ENCODE measurements at regions not wholly inside any gene's neighbourhood (a gene's known extent, or its start where the extent isn't known, plus 50 kb on each side); places are given as distances from the start of the nearest gene placed in this dataset.
"Not testable (repeated sequence)": the region's sequence is repeated elsewhere in the genome, so short reads cannot be mapped to it uniquely, and the experiment has no call there.

DNA sequence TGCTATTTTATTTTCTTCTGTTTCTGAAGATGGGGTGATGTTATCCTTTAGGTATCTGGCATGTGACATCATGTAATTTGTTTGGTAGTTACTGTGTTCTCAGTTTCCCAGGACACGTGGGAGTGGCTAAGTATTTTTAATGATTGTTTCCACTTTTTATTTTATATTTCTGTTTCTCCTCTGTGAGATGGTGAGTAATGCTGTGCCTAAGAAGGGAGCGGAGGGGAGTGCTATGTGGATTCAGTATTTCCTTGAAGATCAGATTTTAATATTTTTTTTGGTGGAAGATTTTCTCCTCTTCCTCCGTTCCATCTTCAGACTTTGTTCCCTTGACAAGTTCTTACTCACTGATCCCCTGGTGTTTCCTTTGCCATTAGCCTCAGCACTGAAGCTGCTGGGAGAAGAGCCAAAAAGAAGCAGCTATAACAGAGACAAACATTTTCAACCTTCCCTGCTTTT lies 180.0 kb upstream of the MMADHC start:
- TF ChIP-seq, protein P1, sequence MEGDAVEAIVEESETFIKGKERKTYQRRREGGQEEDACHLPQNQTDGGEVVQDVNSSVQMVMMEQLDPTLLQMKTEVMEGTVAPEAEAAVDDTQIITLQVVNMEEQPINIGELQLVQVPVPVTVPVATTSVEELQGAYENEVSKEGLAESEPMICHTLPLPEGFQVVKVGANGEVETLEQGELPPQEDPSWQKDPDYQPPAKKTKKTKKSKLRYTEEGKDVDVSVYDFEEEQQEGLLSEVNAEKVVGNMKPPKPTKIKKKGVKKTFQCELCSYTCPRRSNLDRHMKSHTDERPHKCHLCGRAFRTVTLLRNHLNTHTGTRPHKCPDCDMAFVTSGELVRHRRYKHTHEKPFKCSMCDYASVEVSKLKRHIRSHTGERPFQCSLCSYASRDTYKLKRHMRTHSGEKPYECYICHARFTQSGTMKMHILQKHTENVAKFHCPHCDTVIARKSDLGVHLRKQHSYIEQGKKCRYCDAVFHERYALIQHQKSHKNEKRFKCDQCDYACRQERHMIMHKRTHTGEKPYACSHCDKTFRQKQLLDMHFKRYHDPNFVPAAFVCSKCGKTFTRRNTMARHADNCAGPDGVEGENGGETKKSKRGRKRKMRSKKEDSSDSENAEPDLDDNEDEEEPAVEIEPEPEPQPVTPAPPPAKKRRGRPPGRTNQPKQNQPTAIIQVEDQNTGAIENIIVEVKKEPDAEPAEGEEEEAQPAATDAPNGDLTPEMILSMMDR (IDR thresholded peaks at IDR 0.05; ENCODE audit: low read depth, low read length): no peak
- DNase-seq: no peak
- Histone ChIP-seq H3K4me3 (ENCODE audit: low read depth, low read length) (no peak overlapping the region), H3K9me3 (no peaks in the 10 kb centered on the region), H3K36me3 (no peaks in the 10 kb centered on the region), H3K4me1 (no peaks in the 10 kb centered on the region), H3K27me3 (no peaks in the 10 kb centered on the region)

DNA sequence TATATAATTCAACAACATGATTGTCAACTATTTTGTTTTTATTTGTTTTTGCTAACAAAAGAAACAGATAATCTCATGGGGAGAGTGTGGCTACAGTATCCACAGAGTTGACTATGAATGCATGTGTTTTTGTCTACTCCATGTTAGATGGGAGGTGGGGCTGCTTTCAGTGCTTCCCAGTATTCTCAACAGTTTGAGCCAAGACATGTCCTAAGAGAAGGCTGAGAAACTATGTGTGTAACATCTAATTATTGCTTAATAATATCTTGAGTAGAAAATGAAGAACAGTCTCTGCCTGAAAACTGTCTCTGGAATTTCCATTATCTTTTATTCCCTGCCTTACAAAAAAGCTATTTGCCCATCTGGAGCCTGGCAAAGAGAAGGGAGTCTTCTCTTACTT lies 178.8 kb upstream of the MMADHC start:
- TF ChIP-seq, protein P1 (IDR thresholded peaks at IDR 0.05; ENCODE audit: low read depth, low read length): no peak
- no peak for DNase-seq

DNA sequence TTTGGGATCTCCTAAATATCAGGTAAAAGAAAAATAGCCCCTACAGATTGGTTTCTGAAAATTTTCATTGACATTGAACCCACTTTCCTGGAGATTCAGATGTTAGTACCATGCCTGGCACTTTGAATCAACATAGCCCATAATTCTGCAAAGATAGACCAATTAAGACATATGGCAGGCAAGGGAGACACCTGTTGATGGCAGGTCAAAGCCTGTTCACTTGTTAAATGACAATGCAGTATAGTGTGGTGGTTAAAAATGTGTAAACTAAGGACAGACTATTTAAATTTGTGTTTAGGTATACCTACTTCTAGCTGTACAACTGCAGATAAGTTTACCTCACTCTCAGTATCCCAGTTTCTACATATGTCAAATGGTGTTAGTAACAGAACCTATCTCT lies 178.1 kb upstream of the MMADHC start:
- TF ChIP-seq, protein P1 (IDR thresholded peaks at IDR 0.05; ENCODE audit: low read depth, low read length): no peak
- H3K9me3 ChIP-seq: no peaks in the 10 kb centered on the region
- H3K4me3 ChIP-seq (ENCODE audit: low read depth, low read length): no peak overlapping the region
- no peaks in the 10 kb centered on the region for H3K4me1 ChIP-seq
- no peaks in the 10 kb centered on the region for H3K36me3 ChIP-seq
- no peaks in the 10 kb centered on the region for H3K27me3 ChIP-seq
- DNase-seq: no peak

More for the DNA sequence above, 178.8 kb upstream of the MMADHC start:
- Histone ChIP-seq H3K27me3 (no peaks in the 10 kb centered on the region), H3K4me3 (ENCODE audit: low read depth, low read length) (no peak overlapping the region), H3K9me3 (no peaks in the 10 kb centered on the region), H3K4me1 (no peaks in the 10 kb centered on the region), H3K36me3 (no peaks in the 10 kb centered on the region)

DNA sequence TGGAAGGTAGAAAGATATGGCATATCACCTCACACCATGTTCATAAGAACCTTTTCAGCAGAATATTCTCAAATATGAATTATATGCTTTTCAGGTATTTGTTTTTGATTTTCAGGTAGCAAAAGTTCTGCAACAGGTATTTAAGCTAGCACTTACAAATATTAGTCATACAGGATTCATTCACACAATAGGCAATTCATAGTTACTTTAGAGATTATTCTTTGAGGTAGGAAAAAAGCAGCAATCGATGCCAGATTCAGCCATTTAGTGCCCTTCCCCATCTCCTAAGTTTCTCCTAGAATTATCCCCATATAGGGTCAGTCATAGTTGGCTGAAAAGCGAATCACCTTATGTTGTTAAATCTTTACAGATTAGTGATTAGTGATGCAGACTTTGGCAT lies 177.4 kb upstream of the MMADHC start:
- H3K27me3 ChIP-seq: no peaks in the 10 kb centered on the region
- no peaks in the 10 kb centered on the region for H3K36me3 ChIP-seq
- TF ChIP-seq, protein P1 (IDR thresholded peaks at IDR 0.05; ENCODE audit: low read depth, low read length): no peak
- H3K4me1 ChIP-seq: no peaks in the 10 kb centered on the region
- DNase-seq: no peak
- H3K9me3 ChIP-seq: no peaks in the 10 kb centered on the region
- H3K4me3 ChIP-seq (ENCODE audit: low read depth, low read length): no peak overlapping the region

DNA sequence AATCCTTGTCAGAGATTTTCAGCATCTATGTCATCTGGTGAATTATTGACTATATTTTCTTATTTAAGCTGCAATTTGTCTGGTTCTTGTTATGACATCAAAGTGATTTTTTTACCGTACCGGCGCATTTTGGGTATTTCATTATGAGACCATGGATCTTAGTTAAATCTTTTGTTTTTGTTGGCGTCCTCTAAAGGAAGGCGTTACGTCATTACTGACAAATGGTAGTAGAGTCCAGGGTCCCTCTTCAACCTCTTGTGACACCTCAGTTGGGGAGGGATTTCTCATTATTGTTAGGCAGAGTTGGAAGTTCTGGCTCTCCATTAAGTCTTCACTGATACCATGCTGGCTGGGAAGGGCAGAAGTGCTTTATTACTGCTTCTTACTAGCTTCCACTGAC lies 175.8 kb upstream of the MMADHC start:
- Histone ChIP-seq H3K9me3 (no peaks in the 10 kb centered on the region), H3K27me3 (no peaks in the 10 kb centered on the region), H3K4me1 (no peaks in the 10 kb centered on the region), H3K4me3 (ENCODE audit: low read depth, low read length) (no peak overlapping the region), H3K36me3 (no peaks in the 10 kb centered on the region)
- DNase-seq: no peak
- TF ChIP-seq, protein P1 (IDR thresholded peaks at IDR 0.05; ENCODE audit: low read depth, low read length): no peak

DNA sequence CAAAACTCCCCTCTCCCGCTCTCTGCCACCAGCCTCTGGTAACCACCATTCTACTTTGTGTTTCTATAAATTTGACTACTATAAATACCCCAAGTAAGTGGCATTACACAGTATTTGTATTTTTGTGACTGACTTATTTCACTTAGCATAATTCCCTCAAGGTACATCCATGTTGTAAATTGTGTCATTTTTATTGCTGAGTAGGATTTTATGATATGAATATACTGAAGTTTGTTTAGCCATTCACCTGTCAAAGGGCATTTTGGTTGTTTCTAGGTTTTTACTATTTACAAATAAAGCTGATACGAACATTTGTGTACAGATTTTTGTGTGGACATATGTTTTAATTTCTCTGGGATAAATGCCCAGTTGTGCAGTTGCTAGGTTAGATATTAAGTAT lies 174.0 kb upstream of the MMADHC start:
- H3K4me1 ChIP-seq: no peaks in the 10 kb centered on the region
- DNase-seq: no peak
- no peak overlapping the region for H3K4me3 ChIP-seq (ENCODE audit: low read depth, low read length)
- H3K9me3 ChIP-seq: no peaks in the 10 kb centered on the region
- H3K27me3 ChIP-seq: no peaks in the 10 kb centered on the region
- no peaks in the 10 kb centered on the region for H3K36me3 ChIP-seq
- TF ChIP-seq, protein P1 (IDR thresholded peaks at IDR 0.05; ENCODE audit: low read depth, low read length): no peak

DNA sequence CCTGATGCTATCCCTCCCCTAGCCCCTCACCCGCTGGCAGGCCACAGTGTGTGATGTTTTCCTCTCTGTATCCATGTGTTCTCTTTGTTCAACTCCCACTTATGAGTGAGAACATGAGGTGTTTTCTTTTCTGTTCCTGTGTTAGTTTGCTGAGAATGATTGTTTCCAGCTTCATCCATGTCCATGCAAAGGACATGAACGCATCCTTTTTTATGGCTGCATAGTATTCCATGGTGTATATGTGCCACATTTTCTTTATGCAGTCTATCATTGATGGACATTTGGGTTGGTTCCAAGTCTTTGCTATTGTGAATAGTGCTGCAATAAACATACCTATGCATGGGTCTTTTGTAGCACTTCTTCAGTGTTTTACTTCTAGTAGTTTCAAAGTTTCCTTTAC lies 171.8 kb upstream of the MMADHC start:
- H3K27me3 ChIP-seq; H3K9me3 ChIP-seq; H3K4me1 ChIP-seq; H3K36me3 ChIP-seq; H3K4me3 ChIP-seq (ENCODE audit: low read depth, low read length); DNase-seq: not testable (repeated sequence)

DNA sequence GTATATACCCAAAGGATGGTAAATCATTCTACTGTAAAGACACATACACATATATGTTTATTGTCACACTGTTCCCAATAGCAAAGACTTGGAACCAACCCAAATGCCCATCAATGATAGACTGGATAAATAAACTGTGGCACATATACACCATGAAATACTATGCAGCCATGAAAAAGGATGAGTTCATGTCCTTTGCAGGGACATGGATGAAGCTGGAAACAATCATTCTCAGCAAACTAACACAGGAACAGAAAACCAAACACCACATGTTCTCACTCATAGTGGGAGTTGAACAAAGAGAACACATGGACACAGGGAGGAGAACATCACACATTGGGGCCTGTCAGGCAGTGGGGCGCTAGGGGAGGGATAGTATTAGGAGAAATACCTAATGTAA lies 167.1 kb upstream of the MMADHC start:
- not testable (repeated sequence) for H3K36me3 ChIP-seq; DNase-seq; H3K4me1 ChIP-seq; H3K4me3 ChIP-seq (ENCODE audit: low read depth, low read length); H3K27me3 ChIP-seq; H3K9me3 ChIP-seq

Measured in BE2C (cell line).